GM12891 (cell line): ENCODE measurements at regions not wholly inside any gene's neighbourhood (a gene's known extent, or its start where the extent isn't known, plus 50 kb on each side); places are given as distances from the start of the nearest gene placed in this dataset.

ENCODE experiments used
- PAX5 ChIP-seq: IDR thresholded peaks from 2 replicates; pipeline ENCODE4 v1.6.1; 2011; ENCODE audit warnings: low read length, moderate library complexity, mild to moderate bottlenecking; ENCODE audit not compliant: insufficient read depth, severe bottlenecking
- POLR2A ChIP-seq: IDR thresholded peaks from 2 replicates; pipeline ENCODE4 v1.6.1; 2011; ENCODE audit warnings: low read depth, low read length, control low read depth
- POLR2AphosphoS5 ChIP-seq: IDR thresholded peaks from 2 replicates; pipeline ENCODE4 v1.6.1; 2011; ENCODE audit warnings: low read depth, low read length, control low read depth
- POU2F2 ChIP-seq: IDR thresholded peaks from 2 replicates; pipeline ENCODE4 v1.6.1; 2011; ENCODE audit warnings: low read depth, mild to moderate bottlenecking, control low read depth, low read length, moderate library complexity
- TAF1 ChIP-seq: IDR thresholded peaks from 2 replicates; pipeline ENCODE4 v1.6.1; 2011; ENCODE audit warnings: low read depth, low read length, control low read depth

DNA sequence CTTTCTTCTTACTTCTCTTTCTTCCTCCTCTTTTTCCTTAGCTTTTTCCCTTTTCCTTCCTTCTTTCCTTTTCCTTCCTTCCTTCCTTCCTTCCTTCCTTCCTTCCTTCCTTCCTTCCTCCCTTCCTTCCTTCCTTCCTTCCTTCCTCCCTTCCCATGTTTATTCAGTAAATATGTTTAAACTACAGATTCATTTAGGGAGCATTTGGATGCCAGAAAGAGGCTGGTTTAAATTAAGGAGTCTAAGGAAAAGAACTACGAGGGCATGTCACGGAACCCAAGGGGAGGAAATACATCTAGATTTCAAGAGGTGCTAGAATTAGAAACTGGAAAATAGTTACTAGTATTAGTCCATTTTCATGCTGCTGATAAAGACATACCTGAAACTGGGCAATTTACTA lies 320.0 kb upstream of the ARRDC3 start:
- TF ChIP-seq POLR2AphosphoS5 (no peak), POLR2A (no peak), PAX5 (no peak), TAF1 (no peak), POU2F2 (no peak)
